ENCODE measurements at regions not wholly inside any gene's neighbourhood (a gene's known extent, or its start where the extent isn't known, plus 50 kb on each side); places are given as distances from the start of the nearest gene placed in this dataset.

- no peak for DNase-seq
- Histone ChIP-seq H3K4ac (ENCODE audit: low read depth in 1 of 2, low read length in 2 of 2) (no peak overlapping the region), H2AK5ac (ENCODE audit: low read length, severe bottlenecking) (no peak overlapping the region), H3K36me3 (ENCODE audit: control insufficient read depth in 1 of 2, insufficient read depth in 2 of 2, low read depth in 1 of 2, low read length in 2 of 2) (no peaks in the 10 kb centered on the region), H3K14ac (ENCODE audit: low read length in 2 of 2) (no peak overlapping the region), H3K9ac (ENCODE audit: low read length) (no peak overlapping the region), H3K27ac (ENCODE audit: low read length, poor library complexity, severe bottlenecking) (no peak overlapping the region), H3K4me2 (ENCODE audit: low read length, poor library complexity, severe bottlenecking) (no peak overlapping the region), H4K8ac (ENCODE audit: low read length) (no peak overlapping the region), H3K9me3 (ENCODE audit: control insufficient read depth, low read length) (no peaks in the 10 kb centered on the region), H4K91ac (ENCODE audit: low read length) (no peak overlapping the region), H3K4me3 (ENCODE audit: insufficient read depth in 1 of 2, low read depth in 1 of 2, low read length in 2 of 2) (no peak overlapping the region), H3K23ac (ENCODE audit: low read length in 2 of 2) (no peak overlapping the region), H3K27me3 (ENCODE audit: control insufficient read depth in 1 of 2, insufficient read depth in 1 of 2, low read length in 2 of 2) (no peaks in the 10 kb centered on the region), H3K79me1 (replicated peaks; ENCODE audit: low read length, poor library complexity, severe bottlenecking) (no peaks in the 10 kb centered on the region), H2BK12ac (ENCODE audit: low read length in 2 of 2) (no peak overlapping the region), H3K18ac (ENCODE audit: low read depth in 1 of 2, low read length in 2 of 2) (no peak overlapping the region), H2BK5ac (ENCODE audit: low read depth, low read length, poor library complexity, severe bottlenecking) (no peak overlapping the region), H2BK120ac (ENCODE audit: low read depth, low read length) (no peak overlapping the region), H2AFZ (ENCODE audit: low read depth, low read length) (no peak overlapping the region), H2BK15ac (ENCODE audit: low read depth, poor library complexity, severe bottlenecking) (no peak overlapping the region), H3K4me1 (ENCODE audit: control insufficient read depth, insufficient read depth, low read depth, low read length) (no peaks in the 10 kb centered on the region)
Observed at GRCh38 chr3:78129707-78130106, 1089.8 kb downstream of the ROBO2 start.

GRCh38 chr3:78130741-78131290 is 1090.9 kb downstream of the ROBO2 start:
- no peak overlapping the region for H3K27ac ChIP-seq (ENCODE audit: low read length, poor library complexity, severe bottlenecking)
- H3K18ac ChIP-seq (ENCODE audit: low read depth in 1 of 2, low read length in 2 of 2) = no peak overlapping the region

DNA sequence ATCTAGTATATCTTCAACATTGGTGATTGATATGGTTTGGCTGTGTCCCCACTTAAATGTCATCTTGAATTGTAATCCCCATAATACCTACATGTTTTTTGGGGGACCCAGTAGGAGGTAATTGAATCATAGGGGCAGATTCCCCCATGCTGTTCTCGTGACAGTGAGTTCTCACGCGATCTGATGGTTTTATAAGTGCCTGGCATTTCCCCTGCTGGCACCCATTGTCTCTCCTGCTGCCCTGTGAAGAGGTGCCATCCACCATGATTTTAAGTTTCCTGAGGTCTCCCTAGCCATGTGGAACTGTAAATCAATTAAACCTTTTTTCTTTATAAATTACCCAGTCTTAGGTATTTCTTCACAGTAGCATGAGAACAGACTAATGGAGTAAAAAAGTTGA is 1094.6 kb downstream of the ROBO2 start:
- Histone ChIP-seq H3K18ac (ENCODE audit: low read depth in 1 of 2, low read length in 2 of 2) (no peak overlapping the region), H2AFZ (ENCODE audit: low read depth, low read length) (no peak overlapping the region), H3K14ac (ENCODE audit: low read length in 2 of 2) (no peak overlapping the region), H4K91ac (ENCODE audit: low read length) (no peak overlapping the region), H3K79me1 (replicated peaks; ENCODE audit: low read length, poor library complexity, severe bottlenecking) (no peaks in the 10 kb centered on the region), H3K27ac (ENCODE audit: low read length, poor library complexity, severe bottlenecking) (no peak overlapping the region), H2BK120ac (ENCODE audit: low read depth, low read length) (no peak overlapping the region), H3K9ac (ENCODE audit: low read length) (no peak overlapping the region), H2BK5ac (ENCODE audit: low read depth, low read length, poor library complexity, severe bottlenecking) (no peak overlapping the region), H3K27me3 (ENCODE audit: control insufficient read depth in 1 of 2, insufficient read depth in 1 of 2, low read length in 2 of 2) (no peaks in the 10 kb centered on the region), H2BK12ac (ENCODE audit: low read length in 2 of 2) (no peak overlapping the region), H2BK15ac (ENCODE audit: low read depth, poor library complexity, severe bottlenecking) (no peak overlapping the region), H3K9me3 (ENCODE audit: control insufficient read depth, low read length) (no peaks in the 10 kb centered on the region), H2AK5ac (ENCODE audit: low read length, severe bottlenecking) (no peak overlapping the region), H3K4me1 (ENCODE audit: control insufficient read depth, insufficient read depth, low read depth, low read length) (no peaks in the 10 kb centered on the region), H3K4ac (ENCODE audit: low read depth in 1 of 2, low read length in 2 of 2) (no peak overlapping the region), H3K36me3 (ENCODE audit: control insufficient read depth in 1 of 2, insufficient read depth in 2 of 2, low read depth in 1 of 2, low read length in 2 of 2) (no peaks in the 10 kb centered on the region), H3K4me2 (ENCODE audit: low read length, poor library complexity, severe bottlenecking) (no peak overlapping the region), H3K23ac (ENCODE audit: low read length in 2 of 2) (no peak overlapping the region), H3K4me3 (ENCODE audit: insufficient read depth in 1 of 2, low read depth in 1 of 2, low read length in 2 of 2) (no peak overlapping the region), H4K8ac (ENCODE audit: low read length) (no peak overlapping the region)
- no peak for DNase-seq
- WGBS = 66% methylated on average over 3 of the region's 3 CpGs

More at GRCh38 chr3:78130741-78131290, 1090.9 kb downstream of the ROBO2 start:
- Histone ChIP-seq H3K4me1 (ENCODE audit: control insufficient read depth, insufficient read depth, low read depth, low read length) (no peaks in the 10 kb centered on the region), H4K8ac (ENCODE audit: low read length) (no peak overlapping the region), H2BK5ac (ENCODE audit: low read depth, low read length, poor library complexity, severe bottlenecking) (no peak overlapping the region), H4K91ac (ENCODE audit: low read length) (no peak overlapping the region), H3K14ac (ENCODE audit: low read length in 2 of 2) (no peak overlapping the region), H2BK120ac (ENCODE audit: low read depth, low read length) (no peak overlapping the region), H3K9me3 (ENCODE audit: control insufficient read depth, low read length) (no peaks in the 10 kb centered on the region), H3K27me3 (ENCODE audit: control insufficient read depth in 1 of 2, insufficient read depth in 1 of 2, low read length in 2 of 2) (no peaks in the 10 kb centered on the region), H3K79me1 (replicated peaks; ENCODE audit: low read length, poor library complexity, severe bottlenecking) (no peaks in the 10 kb centered on the region), H2AK5ac (ENCODE audit: low read length, severe bottlenecking) (no peak overlapping the region), H3K4me2 (ENCODE audit: low read length, poor library complexity, severe bottlenecking) (no peak overlapping the region), H2BK15ac (ENCODE audit: low read depth, poor library complexity, severe bottlenecking) (no peak overlapping the region), H3K23ac (ENCODE audit: low read length in 2 of 2) (no peak overlapping the region), H2BK12ac (ENCODE audit: low read length in 2 of 2) (no peak overlapping the region), H3K36me3 (ENCODE audit: control insufficient read depth in 1 of 2, insufficient read depth in 2 of 2, low read depth in 1 of 2, low read length in 2 of 2) (no peaks in the 10 kb centered on the region), H3K4ac (ENCODE audit: low read depth in 1 of 2, low read length in 2 of 2) (no peak overlapping the region), H3K9ac (ENCODE audit: low read length) (no peak overlapping the region), H2AFZ (ENCODE audit: low read depth, low read length) (no peak overlapping the region), H3K4me3 (ENCODE audit: insufficient read depth in 1 of 2, low read depth in 1 of 2, low read length in 2 of 2) (no peak overlapping the region)
- WGBS = 97% methylated on average over 4 of the region's 4 CpGs
- DNase-seq = no peak

- no peak overlapping the region for H3K23ac ChIP-seq (ENCODE audit: low read length in 2 of 2)
- no peaks in the 10 kb centered on the region for H3K27me3 ChIP-seq (ENCODE audit: control insufficient read depth in 1 of 2, insufficient read depth in 1 of 2, low read length in 2 of 2)
- H4K8ac ChIP-seq (ENCODE audit: low read length) = no peak overlapping the region
- no peak overlapping the region for H2BK12ac ChIP-seq (ENCODE audit: low read length in 2 of 2)
- no peak overlapping the region for H3K14ac ChIP-seq (ENCODE audit: low read length in 2 of 2)
- H2BK120ac ChIP-seq (ENCODE audit: low read depth, low read length) = no peak overlapping the region
- H3K27ac ChIP-seq (ENCODE audit: low read length, poor library complexity, severe bottlenecking) = no peak overlapping the region
- H3K9me3 ChIP-seq (ENCODE audit: control insufficient read depth, low read length) = no peaks in the 10 kb centered on the region
- no peak overlapping the region for H3K4ac ChIP-seq (ENCODE audit: low read depth in 1 of 2, low read length in 2 of 2)
- no peak overlapping the region for H2AK5ac ChIP-seq (ENCODE audit: low read length, severe bottlenecking)
- no peak overlapping the region for H2BK15ac ChIP-seq (ENCODE audit: low read depth, poor library complexity, severe bottlenecking)
- no peaks in the 10 kb centered on the region for H3K36me3 ChIP-seq (ENCODE audit: control insufficient read depth in 1 of 2, insufficient read depth in 2 of 2, low read depth in 1 of 2, low read length in 2 of 2)
- no peak overlapping the region for H3K4me2 ChIP-seq (ENCODE audit: low read length, poor library complexity, severe bottlenecking)
- no peak overlapping the region for H2BK5ac ChIP-seq (ENCODE audit: low read depth, low read length, poor library complexity, severe bottlenecking)
- H2AFZ ChIP-seq (ENCODE audit: low read depth, low read length) = no peak overlapping the region
- peak; percentile 80 for DNase-seq
- no peak overlapping the region for H3K9ac ChIP-seq (ENCODE audit: low read length)
- no peaks in the 10 kb centered on the region for H3K79me1 ChIP-seq (replicated peaks; ENCODE audit: low read length, poor library complexity, severe bottlenecking)
- H3K4me3 ChIP-seq (ENCODE audit: insufficient read depth in 1 of 2, low read depth in 1 of 2, low read length in 2 of 2) = no peak overlapping the region
- H3K18ac ChIP-seq (ENCODE audit: low read depth in 1 of 2, low read length in 2 of 2) = no peak overlapping the region
- H4K91ac ChIP-seq (ENCODE audit: low read length) = no peak overlapping the region
- 0% methylated on average over 1 of the region's 3 CpGs for WGBS
- H3K4me1 ChIP-seq (ENCODE audit: control insufficient read depth, insufficient read depth, low read depth, low read length) = no peaks in the 10 kb centered on the region
Observed at GRCh38 chr3:78139166-78139565, 1099.3 kb downstream of the ROBO2 start.
